Activated CD4-positive, alpha-beta T cell treated with anti-CD3 and anti-CD28 coated beads, Interleukin-2, amount 50 U/mL, for 4 hours (primary cell): ENCODE measurements at regions not wholly inside any gene's neighbourhood (a gene's known extent, or its start where the extent isn't known, plus 50 kb on each side); places are given as distances from the start of the nearest gene placed in this dataset.

ENCODE experiments used
- DNase-seq, 2 experiments: peaks; one replicate each; pipeline ENCODE4 v3.0.0-alpha.2; 2020

- DNase-seq: no peak
Observed at GRCh38 chr9:106727969-106728368, 135.0 kb upstream of the ZNF462 start.

- no peak for DNase-seq
Observed at GRCh38 chr9:106728860-106729259, 134.1 kb upstream of the ZNF462 start.

GRCh38 chr9:106731910-106732309 is 131.1 kb upstream of the ZNF462 start:
- DNase-seq: no peak

DNA sequence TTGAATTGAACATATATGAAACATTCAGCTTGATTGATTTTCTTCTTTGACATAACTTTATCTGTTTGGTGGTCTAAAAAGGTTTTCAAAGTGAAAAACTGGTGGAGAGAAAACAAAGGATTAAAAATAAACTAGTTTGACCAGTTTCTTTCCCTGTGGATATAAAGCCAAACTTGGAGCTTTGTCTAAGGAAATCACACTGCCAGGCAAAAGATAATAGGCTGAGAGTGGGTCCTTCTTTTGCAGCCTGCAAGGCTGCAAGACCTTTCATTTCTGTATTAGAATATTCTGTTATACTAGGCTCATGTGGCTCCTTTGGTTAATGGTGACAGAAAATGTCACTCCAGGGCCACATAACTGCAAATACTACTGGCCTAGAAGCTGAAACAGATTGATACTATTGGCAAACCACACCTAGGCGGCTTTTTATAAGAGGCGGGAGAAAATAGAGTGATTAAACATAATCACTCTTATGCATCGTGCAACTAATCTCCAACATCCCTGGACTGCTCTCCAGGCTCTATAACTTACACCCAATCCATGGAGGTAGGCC is 129.1 kb upstream of the ZNF462 start:
- DNase-seq: no peak

GRCh38 chr9:106737516-106737915 is 125.5 kb upstream of the ZNF462 start:
- DNase-seq: no peak

- no peak for DNase-seq
Observed at GRCh38 chr9:106738109-106738508, 124.9 kb upstream of the ZNF462 start.

DNA sequence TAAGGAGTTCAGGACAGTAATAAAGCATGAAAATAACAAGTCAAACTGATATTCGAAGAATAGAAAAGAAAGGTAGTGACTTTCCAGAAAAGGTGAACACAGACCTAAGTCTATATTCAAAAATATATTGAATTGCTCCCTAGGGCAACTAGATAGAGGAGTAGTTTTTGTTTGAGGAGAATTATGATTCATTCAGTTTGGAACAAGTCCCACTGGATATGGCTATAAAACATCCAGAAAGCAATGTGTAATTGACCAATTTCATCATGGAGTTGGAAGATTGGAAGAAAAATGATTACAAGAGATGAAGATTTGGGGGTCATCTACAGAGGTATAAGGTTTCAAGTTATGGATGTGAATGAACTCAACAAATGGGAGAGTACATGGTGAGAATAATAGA is 117.5 kb upstream of the ZNF462 start:
- DNase-seq: no peak

- no peak for DNase-seq
Observed at GRCh38 chr9:106745876-106746275, 117.1 kb upstream of the ZNF462 start.

DNA sequence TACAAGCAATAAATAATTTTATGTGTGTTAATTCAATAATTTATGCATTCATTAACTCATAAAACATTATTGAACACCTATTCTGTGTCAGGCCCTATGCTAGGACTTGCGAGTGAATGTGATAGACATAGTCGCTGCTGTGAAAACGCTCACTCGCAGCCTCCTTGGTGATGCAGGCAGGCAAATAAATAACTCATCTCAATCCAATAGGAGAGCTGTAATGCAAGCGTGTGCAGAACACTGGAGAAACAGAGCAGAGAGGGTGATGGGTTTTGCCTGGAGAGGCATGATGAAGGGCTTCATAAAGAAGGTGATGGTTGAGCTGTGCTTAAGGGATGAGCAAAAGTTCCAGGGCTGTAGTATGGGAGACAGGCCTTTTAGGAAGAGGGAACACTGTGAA is 111.3 kb upstream of the ZNF462 start:
- DNase-seq: no peak

DNA sequence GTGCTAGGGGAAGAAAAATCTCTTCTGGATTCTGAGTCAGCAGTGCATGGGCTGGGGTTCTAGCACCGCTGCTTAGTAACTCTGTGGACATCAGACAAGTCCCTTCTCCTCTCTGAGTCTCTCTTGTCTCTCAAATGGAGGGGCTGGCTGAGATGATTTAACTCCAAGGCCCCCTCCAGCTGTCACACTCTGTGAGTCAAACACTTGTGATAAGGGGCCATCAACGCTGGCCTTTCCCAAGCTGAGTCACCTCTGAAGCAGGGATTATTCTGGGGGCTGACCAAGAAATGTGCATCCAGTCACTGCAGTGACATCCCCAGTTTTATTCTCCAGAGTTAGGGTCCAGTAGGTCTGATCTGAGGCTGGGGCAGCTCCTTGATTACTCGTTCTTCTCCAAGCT is 110.4 kb upstream of the ZNF462 start:
- no peak for DNase-seq

- DNase-seq: no peak
Observed at GRCh38 chr9:106753155-106753671, 109.8 kb upstream of the ZNF462 start.

GRCh38 chr9:106755736-106756135 is 107.2 kb upstream of the ZNF462 start:
- DNase-seq: no peak

GRCh38 chr9:106757514-106757913 is 105.5 kb upstream of the ZNF462 start:
- no peak for DNase-seq

DNA sequence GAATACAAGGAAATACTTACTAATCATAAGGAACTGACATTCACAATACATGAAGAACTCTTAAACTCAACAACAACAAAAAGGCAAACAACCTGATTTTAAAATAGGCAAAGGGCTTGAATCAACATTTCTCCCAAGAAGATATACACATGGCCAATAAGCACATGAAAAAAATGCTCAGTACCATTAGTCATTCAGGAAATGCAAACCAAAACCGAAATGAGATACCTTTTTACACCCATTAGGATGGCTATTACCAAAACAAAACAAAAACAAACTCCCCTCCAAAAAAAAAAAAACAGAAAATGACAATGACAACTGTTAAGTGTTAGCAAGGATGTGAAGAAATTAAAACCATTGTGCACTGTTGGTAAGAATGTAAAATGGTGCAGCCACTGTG is 104.1 kb upstream of the ZNF462 start:
- no peak for DNase-seq

DNA sequence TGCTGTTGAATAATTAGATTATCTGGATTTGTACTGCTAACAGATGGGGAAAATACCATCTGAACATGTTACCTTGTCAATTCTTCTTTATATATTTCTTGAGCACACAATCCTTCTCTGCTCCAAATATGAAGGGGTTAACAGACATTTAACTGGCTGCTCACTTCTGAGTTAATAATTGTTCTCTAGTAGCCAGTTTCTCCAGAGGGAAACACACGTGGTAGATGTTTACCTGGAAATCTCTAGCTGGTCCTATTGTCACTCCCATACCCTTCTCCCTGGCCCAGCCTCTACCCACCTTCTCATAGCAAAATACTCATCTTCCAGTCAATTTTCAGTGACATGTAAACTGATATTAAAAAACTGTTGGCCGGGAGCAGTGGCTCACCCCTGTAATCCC is 101.5 kb upstream of the ZNF462 start:
- DNase-seq: no peak

DNA sequence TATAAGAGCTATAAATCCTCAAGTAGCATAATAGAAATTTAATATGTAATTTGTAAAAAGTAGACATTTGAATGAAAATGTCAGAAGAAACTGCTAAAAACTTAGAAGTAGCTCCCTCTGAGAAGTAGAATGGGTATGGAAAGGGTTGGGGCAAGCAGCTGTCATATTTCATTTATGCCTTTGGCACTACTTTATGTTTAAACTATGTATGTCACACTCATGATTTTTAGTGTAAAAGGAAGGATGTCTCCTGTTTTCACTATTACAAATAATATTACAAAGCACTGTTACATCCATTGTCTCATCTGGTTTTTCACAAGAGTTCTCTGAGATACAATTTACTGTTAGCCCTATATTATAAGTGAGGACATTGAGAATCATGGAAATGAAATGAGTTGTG is 96.3 kb upstream of the ZNF462 start:
- no peak for DNase-seq

- no peak for DNase-seq
Observed at GRCh38 chr9:106769331-106769730, 93.6 kb upstream of the ZNF462 start.

GRCh38 chr9:106771608-106772007 is 91.4 kb upstream of the ZNF462 start:
- no peak for DNase-seq

GRCh38 chr9:106772523-106773290 is 90.3 kb upstream of the ZNF462 start:
- no peak for DNase-seq

DNA sequence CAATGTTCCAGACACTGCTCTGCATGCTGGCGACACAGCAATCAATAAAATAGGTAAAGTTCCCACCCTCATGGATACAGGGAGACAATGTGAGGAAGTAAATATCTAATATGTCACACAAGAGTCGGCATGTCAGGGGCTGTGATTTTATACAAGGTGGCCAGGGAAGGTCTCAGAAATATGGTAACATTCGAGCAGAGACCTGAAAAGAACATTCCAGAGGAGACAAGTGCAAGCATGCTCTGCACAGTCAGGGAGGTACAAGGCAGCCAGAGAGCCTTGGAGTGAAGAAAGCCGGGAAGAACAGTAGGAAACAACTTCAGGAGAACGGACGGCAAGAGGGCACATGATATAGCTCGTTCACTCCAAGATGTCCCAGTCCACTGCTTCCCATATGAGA is 89.2 kb upstream of the ZNF462 start:
- no peak for DNase-seq

DNA sequence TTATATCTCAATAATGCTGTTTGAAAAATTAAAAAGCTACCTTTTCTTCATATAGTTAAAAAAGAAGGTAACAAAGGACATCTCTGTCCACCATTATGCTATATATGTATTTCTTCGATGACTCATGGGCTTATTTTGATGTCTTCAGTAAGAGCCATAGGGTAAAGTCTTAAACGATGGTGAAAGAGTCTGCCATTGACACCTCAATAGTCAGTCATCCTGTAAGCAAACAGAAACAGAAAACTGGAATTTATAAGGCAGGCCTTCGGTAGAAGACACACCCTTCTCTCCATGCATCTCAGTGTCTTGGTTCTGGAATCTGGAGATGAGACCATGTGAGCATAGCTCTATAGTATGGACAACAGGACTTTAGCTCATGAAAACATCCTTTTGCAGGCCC is 87.0 kb upstream of the ZNF462 start:
- DNase-seq: no peak

GRCh38 chr9:106779796-106780195 is 83.2 kb upstream of the ZNF462 start:
- no peak for DNase-seq

DNA sequence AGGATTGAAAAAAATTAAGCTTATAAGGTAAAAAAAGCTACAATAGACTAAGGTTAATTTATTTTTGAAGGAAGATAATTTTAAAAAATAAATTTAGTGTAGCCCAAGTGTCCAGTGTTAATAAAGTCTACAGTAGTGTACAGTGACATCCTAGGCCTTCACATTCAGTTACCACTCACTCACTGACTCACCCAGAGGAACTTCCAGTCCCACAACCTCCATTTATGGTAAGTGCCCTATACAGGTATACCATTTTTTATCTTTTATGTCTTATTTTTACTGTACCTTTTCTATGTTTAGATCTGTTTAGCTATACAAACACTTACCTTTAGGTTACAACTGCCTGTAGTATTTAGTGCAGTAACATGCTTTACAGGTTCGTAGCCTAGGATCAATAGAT is 79.8 kb upstream of the ZNF462 start:
- DNase-seq: no peak

- DNase-seq: no peak
Observed at GRCh38 chr9:106784076-106784475, 78.9 kb upstream of the ZNF462 start.

DNA sequence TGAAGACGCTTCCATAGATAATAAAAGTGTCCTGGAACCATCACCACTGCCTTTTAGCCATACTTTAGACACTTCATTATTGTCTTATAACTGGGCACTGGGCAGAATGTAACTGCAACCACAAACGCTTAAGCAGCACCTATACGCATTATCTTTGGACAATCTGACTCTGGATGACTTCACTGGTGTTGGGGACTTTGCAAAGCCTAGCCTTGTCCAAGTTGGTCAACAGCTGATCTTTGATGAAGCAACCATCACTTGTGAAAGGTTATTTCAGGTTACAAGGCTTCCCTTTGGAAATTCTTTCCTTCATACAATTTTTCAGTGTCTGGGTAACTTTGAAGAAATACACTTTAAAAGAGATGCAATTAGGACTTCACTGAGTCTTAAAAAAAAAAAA is 77.8 kb upstream of the ZNF462 start:
- no peak for DNase-seq
